Sigmoid colon (tissue), 6 donors: ENCODE measurements at regions not wholly inside any gene's neighbourhood (a gene's known extent, or its start where the extent isn't known, plus 50 kb on each side); places are given as distances from the start of the nearest gene placed in this dataset.

Experiments
- DNase-seq: peaks from one replicate; pipeline ENCODE4 v3.0.0-alpha.2; 2019
- H3K27ac ChIP-seq, 4 donors: fragments of 200-600 bp; sonication (generic); one replicate each; pipeline ENCODE4 v1.5.1; 2016 to 2019; ENCODE audit warnings: mild to moderate bottlenecking in 1 of 4
- H3K27me3 ChIP-seq, 3 donors: fragments of 200-600 bp; sonication (generic); one replicate each; pipeline ENCODE4 v1.5.1; 2019; ENCODE audit warnings: mild to moderate bottlenecking in 1 of 3
- H3K36me3 ChIP-seq, 4 donors: fragments of 200-600 bp; sonication (generic); one replicate each; pipeline ENCODE4 v1.5.1; 2016 to 2019
- H3K4me1 ChIP-seq, 4 donors: fragments of 200-600 bp; sonication (generic); one replicate each; pipeline ENCODE4 v1.5.1; 2017 to 2019
- H3K4me3 ChIP-seq, 4 donors: fragments of 200-600 bp; sonication (generic); one replicate each; pipeline ENCODE4 v1.5.1; 2017 to 2019; ENCODE audit warnings: mild to moderate bottlenecking in 2 of 4, moderate library complexity in 1 of 4
- H3K9me3 ChIP-seq, 4 donors: fragments of 200-600 bp in 3 of 4; sonication (generic) in 3 of 4; one replicate each; pipeline versions ENCODE4 v1.5.1 to v1.6.1; 2013 to 2019
- CTCF ChIP-seq, 4 experiments: fragments of 450-650 bp in 3 of 4; fragments of 200-600 bp in 1 of 4; IDR thresholded peaks; one replicate each; pipeline ENCODE4 v1.5.1; 2016 to 2019; ENCODE audit warnings: antibody characterized with exemption in 4 of 4, mild to moderate bottlenecking in 3 of 4, moderate library complexity in 2 of 4
- EP300 ChIP-seq, 4 donors: sonication (generic); formaldehyde crosslinking; IDR thresholded peaks; one replicate each; pipeline ENCODE4 v1.6.1; 2017; ENCODE audit warnings: antibody characterized with exemption in 4 of 4
- POLR2A ChIP-seq, 2 donors: fragments of 450-650 bp; IDR thresholded peaks; one replicate each; pipeline ENCODE4 v1.6.1; 2016; ENCODE audit warnings: antibody characterized with exemption in 2 of 2, mild to moderate bottlenecking in 2 of 2, moderate library complexity in 2 of 2
- POLR2AphosphoS5 ChIP-seq, 4 donors: sonication (generic); formaldehyde crosslinking; IDR thresholded peaks; one replicate each; pipeline ENCODE4 v1.6.1; 2017; ENCODE audit warnings: antibody characterized with exemption in 4 of 4
- WGBS, 2 donors: extraction: QIAGEN DNeasy Blood & Tissue Kit; methylation state at CpG; one replicate each; pipeline ENCODE4 v1.1.7; 2013; 5-methylcytosine and 5-hydroxymethylcytosine counted together
- intact Hi-C: fragments of 100-400 bp; cut with DNase I; formaldehyde crosslinking; loops from one replicate; pipeline ENCODE4 v1.15.1; 2023
- donor health status: healthy with polysubstance abuse.
- donor health status: healthy.

GRCh38 chr11:92484570-92484969 lies 260.0 kb downstream of the FAT3 start:
- intact Hi-C loops: no loop called here
- TF ChIP-seq POLR2AphosphoS5 (IDR thresholded peaks at IDR 0.05) (no peak), POLR2A (IDR thresholded peaks at IDR 0.05) (no peak), EP300 (IDR thresholded peaks at IDR 0.05) (no peak), CTCF (IDR thresholded peaks at IDR 0.05) (no peak)
- 93% methylated on average over 4 of the region's 4 CpGs for WGBS, 2 donors
- Histone ChIP-seq H3K36me3 (no peaks in the 10 kb centered on the region), H3K9me3 (no peaks in the 10 kb centered on the region), H3K4me3 (no peak overlapping the region), H3K27ac (no peak overlapping the region), H3K27me3 (no peaks in the 10 kb centered on the region), H3K4me1 (peaks cover 0 to 5% (median 2%) of the 10 kb centered on the region in 4 donors)
- DNase-seq: no peak

GRCh38 chr11:92489826-92490399 lies 265.3 kb downstream of the FAT3 start:
- WGBS, 2 donors: 86 to 88% methylated on average over 3 of the region's 3 CpGs
- Histone ChIP-seq H3K36me3 (no peaks in the 10 kb centered on the region), H3K4me1 (no peaks in the 10 kb centered on the region), H3K27ac (no peak overlapping the region), H3K9me3 (no peaks in the 10 kb centered on the region), H3K27me3 (no peaks in the 10 kb centered on the region), H3K4me3 (no peak overlapping the region)
- intact Hi-C loops: no loop called here
- TF ChIP-seq CTCF (IDR thresholded peaks at IDR 0.05) (no peak), POLR2A (IDR thresholded peaks at IDR 0.05) (no peak), EP300 (IDR thresholded peaks at IDR 0.05) (no peak), POLR2AphosphoS5 (IDR thresholded peaks at IDR 0.05) (no peak)
- no peak for DNase-seq

DNA sequence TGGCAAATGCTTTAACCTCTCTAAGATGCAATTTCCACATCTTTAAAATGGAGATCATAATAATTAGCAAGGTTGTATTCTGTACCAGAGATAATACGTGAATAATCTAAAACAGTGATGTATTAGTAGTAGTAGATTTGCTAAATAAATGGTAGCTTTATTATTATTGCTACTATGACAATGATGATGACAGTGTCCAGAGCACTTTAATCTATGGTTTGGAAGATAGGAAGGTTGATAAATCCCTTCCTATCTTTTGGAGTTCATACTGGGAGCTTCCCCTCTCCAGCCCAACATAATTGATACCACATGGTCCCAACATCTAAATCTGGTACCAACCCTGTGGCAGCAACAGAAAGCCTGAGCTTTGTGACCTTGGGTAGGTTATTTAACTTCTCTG lies 267.8 kb downstream of the FAT3 start:
- intact Hi-C loops: no loop called here
- H3K36me3 ChIP-seq: no peaks in the 10 kb centered on the region
- WGBS, 2 donors: 86 to 89% methylated on average over 1 of the region's 1 CpG

DNA sequence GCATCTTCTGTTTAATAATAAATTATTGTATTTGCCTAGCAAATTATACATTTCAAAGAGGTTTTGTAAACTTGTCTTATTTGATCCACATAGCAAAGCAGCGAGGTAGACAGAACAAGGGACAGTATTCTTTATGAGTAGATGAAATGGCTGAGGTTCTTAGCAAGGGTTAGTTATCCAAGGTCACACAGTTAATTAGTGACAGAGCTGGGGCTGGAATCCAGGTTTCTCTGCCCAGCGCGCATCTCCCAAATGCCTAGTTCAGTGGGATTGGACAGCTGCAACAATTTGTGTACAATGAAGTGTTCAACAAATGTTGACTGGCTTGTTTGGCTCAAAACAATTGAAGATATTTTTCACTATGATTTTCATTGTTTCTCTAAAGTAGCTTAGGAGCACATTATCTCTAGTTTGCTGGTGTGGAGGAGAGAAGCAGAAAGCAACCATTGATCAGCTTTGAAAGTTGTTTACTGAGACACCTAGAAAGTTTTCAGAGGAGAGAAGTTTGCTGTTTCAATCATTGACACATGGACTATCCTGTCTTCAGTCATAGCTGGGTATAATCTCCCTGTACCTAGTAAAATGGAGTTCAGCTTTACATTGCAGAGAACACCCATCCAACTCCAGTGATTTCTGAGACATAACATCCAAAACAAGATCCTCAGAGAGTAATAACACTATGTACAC lies 270.6 kb downstream of the FAT3 start:
- no peak for DNase-seq
- Histone ChIP-seq H3K4me3 (no peak overlapping the region), H3K27me3 (no peaks in the 10 kb centered on the region), H3K9me3 (no peaks in the 10 kb centered on the region), H3K27ac (no peak overlapping the region), H3K4me1 (no peaks in the 10 kb centered on the region), H3K36me3 (no peaks in the 10 kb centered on the region)
- intact Hi-C loops: no loop called here
- WGBS, 2 donors: 13 to 63% methylated on average over 3 of the region's 3 CpGs
- TF ChIP-seq POLR2AphosphoS5 (IDR thresholded peaks at IDR 0.05) (no peak), CTCF (IDR thresholded peaks at IDR 0.05) (no peak), EP300 (IDR thresholded peaks at IDR 0.05) (no peak), POLR2A (IDR thresholded peaks at IDR 0.05) (no peak)

More for the DNA sequence above, 267.8 kb downstream of the FAT3 start:
- no peak for TF ChIP-seq POLR2A (IDR thresholded peaks at IDR 0.05)
- TF ChIP-seq POLR2AphosphoS5 (IDR thresholded peaks at IDR 0.05): no peak
- no peak for TF ChIP-seq CTCF (IDR thresholded peaks at IDR 0.05)
- TF ChIP-seq EP300 (IDR thresholded peaks at IDR 0.05): no peak
- DNase-seq: no peak
- Histone ChIP-seq H3K4me1 (no peaks in the 10 kb centered on the region), H3K4me3 (no peak overlapping the region), H3K9me3 (no peaks in the 10 kb centered on the region), H3K27ac (no peak overlapping the region), H3K27me3 (no peaks in the 10 kb centered on the region)
